NCI-H82 (cell line): ENCODE measurements at regions not wholly inside any gene's neighbourhood (a gene's known extent, or its start where the extent isn't known, plus 50 kb on each side); places are given as distances from the start of the nearest gene placed in this dataset.

Source experiments
- DNase-seq: peaks from one replicate; lab custom pipeline; 2025; lab: John Stamatoyannopoulos, UW

DNA sequence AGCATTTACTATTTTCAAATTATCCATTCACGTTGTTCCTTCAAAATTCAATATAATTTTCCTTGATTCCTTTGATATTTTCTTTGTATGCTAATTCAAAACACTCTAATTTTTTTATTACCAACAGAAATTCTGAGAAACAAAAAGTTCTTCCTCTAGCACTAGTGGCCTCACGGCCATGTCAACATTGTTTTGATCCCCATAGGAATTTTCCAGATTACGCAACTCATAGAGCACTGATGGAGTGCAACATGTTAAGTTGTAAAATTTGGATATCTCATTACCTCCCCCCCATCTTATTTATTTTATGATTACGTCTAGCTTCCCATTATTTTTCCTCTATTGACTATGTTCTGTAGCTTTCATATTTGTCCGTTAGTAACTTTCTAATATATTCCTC, 745.3 kb downstream of the TUSC7 start:
- no peak for DNase-seq

DNA sequence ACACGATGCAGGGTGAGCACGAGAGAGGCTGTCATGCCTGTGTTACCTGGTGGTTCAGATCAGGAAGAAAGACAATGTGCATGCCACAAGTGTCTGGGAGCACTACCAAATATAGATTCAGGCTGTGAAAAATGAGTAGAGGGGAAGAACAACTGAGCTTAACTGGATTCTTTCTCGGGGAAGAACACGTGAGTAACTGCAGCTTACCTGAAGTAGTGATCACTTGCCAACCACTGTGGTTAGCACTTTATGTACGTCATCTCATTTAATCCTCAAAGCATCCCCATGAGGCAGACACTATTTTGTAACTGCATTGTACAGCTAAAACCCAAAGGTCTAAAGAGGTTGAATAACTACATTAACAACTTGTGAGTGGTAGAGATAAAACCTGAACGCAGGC, 746.2 kb downstream of the TUSC7 start:
- no peak for DNase-seq

- DNase-seq: no peak
These were observed 753.9 kb downstream of the TUSC7 start for GRCh38 chr3:117463276-117464115.

DNA sequence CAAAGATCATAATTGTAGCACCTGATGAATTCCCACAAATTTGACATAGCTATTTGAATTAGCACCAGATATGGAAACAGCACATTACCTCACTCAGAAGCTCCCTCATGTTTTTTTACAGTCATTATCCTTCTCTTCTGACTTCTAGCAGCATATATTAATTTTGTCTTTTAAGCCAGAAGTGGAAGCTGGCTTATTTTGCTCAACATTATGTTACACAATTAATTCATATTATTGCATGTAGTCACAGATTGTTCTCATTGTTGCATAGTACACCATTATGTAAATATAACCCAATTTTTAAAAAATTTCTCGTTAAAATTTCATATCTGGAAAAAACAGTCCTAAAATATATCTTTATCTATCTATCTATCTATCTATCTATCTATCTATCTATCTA, 762.3 kb downstream of the TUSC7 start:
- no peak for DNase-seq

DNA sequence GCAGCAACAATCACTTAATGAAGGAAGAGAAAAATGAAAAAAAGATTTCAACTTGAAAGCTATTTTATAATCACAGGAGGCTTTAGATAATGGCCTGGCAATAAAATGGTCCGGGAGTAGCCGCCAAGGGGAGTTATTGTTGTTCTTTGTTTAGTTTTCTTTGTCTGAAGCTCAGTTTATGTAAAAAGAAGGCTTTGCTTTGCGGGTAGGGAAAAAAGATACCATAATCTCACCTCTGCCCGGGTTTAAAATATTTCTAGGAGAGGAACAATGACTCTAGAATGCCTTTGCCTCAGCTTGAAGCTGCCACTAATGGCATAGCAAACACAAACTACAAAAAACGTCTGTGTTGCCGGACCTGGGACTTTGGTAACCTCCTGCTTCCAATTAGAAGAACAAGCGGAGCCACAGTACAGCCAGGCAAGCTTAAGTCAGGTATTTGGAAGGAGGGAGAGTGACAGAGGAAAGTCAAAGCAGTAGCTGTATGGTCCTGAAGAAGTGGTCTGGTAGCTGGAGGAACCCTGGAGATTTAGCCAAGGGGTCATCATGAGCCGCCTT, 764.5 kb downstream of the TUSC7 start:
- no peak for DNase-seq

DNA sequence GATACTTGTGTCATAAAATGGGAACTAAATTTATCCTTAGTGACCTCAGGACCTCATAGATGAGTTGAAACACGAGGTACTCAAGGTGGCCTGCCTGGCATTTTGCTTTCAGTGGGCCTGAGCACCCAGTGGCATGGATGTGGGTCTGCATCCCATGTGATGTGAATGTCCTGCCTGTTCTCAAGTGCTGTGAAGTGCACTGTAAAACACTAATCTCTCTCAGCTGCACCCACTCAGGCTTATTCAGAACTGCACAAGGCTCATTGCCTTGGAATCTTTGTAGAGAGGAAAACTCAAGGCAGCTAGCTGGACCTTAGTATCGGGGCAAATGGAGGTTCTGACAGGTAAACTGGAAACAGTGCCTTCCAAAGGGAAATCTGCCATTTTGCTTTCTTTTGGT, 767.0 kb downstream of the TUSC7 start:
- no peak for DNase-seq

DNA sequence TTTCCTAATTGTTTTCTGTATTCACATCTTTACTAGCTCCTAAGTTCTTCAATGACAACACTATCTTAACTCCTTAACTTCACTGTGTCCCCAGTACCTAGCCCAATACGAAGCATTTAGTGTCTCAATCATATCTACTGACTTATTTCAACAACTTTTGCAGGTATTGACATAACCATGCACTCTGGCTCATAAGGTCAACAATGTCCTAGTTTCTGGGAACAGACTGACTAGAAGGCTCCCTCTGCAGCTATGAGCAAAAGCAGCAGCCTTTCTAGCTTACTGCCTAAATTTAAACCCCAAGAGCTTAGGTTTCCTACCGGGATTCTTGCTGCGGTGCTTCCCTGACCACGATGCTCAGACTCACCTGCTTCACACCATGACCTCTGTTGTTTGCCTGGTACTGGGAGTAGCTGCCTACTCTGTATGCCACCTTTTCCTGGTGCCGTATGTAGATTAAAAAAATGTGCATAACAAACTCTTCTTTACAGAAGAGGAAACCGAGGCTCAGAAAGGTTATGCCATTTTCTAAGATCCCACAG, 767.7 kb downstream of the TUSC7 start:
- no peak for DNase-seq

GRCh38 chr3:117479095-117479494, 769.5 kb downstream of the TUSC7 start:
- DNase-seq: no peak

- no peak for DNase-seq
These were observed 770.9 kb downstream of the TUSC7 start for GRCh38 chr3:117480525-117480924.

GRCh38 chr3:117480972-117481371, 771.4 kb downstream of the TUSC7 start:
- DNase-seq: no peak

- DNase-seq: no peak
These were observed 774.3 kb downstream of the TUSC7 start for GRCh38 chr3:117483839-117484238.

DNA sequence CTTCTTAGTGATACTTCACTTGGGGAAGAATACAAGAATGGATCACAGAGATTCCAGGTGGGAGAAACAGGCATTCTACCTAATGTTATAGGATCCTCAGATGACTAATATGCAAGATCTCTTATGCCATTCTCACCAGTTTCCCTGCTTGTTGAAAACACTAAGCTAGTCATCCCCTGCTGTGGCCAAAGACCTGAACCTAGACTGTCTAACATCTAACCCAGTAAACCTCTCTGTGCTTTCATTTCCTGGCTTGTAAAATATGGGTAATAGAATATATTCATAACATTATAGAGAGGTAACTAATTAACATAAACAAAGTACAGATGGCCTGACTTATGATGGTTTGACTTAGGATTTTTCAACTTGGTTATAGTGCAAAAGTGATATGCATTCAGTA, 776.3 kb downstream of the TUSC7 start:
- DNase-seq: no peak

GRCh38 chr3:117486719-117487716, 777.4 kb downstream of the TUSC7 start:
- DNase-seq: peak; percentile 42

DNA sequence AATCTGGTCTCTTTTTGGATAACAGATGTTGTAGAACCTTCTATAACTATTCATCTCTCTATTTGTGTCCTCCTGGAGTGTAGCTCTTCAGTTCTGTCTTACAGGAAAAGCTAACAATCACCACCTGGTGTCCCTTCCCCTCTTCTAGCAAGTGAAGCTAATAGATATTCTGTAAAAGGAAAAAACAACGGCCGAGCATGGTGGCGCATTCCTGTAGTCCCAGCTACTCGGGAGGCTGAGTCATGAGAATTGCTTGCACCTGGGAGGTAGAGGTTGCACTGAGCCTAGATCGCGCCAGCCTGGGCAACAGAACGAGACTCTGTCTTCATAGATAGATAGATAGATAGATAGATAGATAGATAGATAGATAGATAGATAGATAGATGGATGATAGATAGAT, 779.4 kb downstream of the TUSC7 start:
- DNase-seq: no peak

DNA sequence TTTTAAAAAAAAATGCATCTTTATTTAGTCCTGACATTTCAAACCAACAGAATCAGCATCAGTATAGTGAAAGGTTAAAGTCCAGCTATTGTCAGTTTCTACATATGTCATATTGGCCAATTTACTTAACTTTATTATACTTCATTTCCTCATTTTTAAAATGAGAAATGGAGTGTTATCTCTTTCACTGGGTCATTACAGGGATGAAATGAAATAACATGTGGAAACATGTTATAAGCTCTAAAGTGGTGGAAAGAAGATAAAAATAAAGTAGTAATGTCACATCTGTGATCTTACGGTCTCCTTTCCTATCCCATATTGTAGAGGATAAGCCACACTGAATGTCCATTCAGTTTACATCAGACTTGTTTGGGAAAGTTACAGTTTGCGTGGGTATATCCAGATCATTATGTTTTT, 780.1 kb downstream of the TUSC7 start:
- DNase-seq: no peak

- no peak for DNase-seq
These were observed 781.1 kb downstream of the TUSC7 start for GRCh38 chr3:117490716-117491115.

DNA sequence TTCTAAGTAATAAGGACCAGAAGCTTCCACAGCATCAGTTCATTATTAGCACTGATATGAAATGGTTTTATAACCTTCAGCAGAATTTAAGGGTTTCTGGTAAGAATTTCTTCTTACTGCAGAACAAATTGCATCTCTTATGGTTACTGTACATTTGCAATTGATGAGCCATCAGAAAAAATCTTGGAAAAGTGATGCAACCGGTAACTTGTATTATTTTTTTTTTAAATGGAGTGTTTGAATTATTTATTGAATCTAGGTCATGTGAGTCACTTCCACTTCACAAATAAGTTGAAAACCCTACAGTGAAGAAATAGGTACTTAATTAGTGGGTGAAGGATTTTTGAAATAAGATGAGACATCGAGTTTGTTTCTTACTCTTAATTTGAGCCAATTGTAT, 786.0 kb downstream of the TUSC7 start:
- DNase-seq: no peak

DNA sequence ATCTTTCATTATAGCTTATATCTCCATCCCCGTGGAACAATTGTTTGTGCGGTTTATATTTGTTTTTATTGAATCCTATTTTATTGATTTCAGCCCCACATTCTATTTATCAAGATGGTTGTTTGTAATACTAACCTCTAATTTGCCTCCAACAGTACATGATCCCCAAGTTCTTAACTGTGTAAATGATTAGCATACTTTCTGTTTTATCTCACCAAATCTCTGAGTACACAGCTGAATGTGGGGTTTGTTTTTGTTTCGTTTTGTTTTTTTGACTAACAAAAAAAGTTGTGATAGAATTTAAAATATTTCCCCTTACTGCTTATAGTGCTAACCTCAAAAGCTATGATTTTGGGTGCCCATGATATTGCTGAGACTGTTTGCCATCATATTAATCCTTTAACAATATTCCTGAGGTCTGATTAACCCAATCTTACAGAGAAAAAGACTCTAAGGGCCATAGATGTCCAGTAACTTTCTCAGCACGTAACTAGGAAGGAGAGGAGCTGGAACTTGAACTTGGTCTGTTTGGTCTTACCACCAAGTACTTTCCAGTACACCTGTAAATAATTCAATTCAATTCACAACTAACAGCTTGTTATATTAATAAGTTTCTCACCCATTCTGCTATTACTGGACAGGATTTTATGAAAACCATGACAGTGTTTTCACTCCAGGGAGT, 789.8 kb downstream of the TUSC7 start:
- DNase-seq: no peak

- no peak for DNase-seq
These were observed 798.4 kb downstream of the TUSC7 start for GRCh38 chr3:117507958-117508357.

DNA sequence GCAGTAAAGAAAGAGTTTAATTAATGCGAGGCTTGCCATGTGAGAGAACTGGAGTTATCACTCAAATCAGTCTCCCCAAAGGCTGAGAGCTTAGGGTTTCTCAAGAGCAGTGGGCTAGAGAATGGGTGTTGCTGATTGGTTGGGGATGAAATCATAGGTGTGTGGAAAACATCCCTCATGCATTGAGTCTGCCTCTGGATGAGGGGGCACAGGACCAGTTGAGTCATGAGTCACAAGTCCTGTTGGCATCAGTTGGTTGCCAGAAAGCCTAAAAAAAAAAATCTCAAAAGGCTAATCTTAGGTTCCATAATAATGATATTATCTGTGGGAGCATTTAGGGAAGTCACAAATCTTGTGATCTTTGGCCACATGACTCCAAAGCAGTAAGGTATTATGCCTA, 800.3 kb downstream of the TUSC7 start:
- DNase-seq: no peak

GRCh38 chr3:117510396-117510795, 800.8 kb downstream of the TUSC7 start:
- DNase-seq: no peak

DNA sequence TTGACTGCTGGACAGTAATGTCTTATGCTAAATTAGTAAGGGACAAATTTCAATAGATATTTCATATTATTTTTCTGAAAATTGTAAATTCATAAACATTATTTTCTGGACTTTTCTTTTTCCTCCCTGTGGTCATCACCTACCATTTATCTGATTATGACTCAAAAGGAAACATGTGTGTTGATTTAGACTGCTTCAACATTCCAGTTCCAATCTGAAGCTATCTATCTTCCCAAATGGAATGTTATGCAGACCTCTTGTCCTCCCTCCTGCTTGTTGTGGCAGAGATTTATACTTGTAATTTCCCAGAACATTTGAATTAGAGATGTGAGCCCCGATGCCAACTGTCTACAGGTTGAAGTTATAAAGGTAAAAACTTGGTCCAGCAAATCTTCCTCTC, 803.4 kb downstream of the TUSC7 start:
- no peak for DNase-seq
